Keratinocyte (primary cell): ENCODE measurements at regions not wholly inside any gene's neighbourhood (a gene's known extent, or its start where the extent isn't known, plus 50 kb on each side); places are given as distances from the start of the nearest gene placed in this dataset.
"Not testable (repeated sequence)": the region's sequence is repeated elsewhere in the genome, so short reads cannot be mapped to it uniquely, and the experiment has no call there.

Experiments used
- DNase-seq: peaks from one replicate; pipeline ENCODE4 v3.0.0-alpha.2; 2011; ENCODE audit warnings: low read depth, missing footprints, low spot score
- FAIRE-seq: peaks from 2 replicates; lab custom pipeline; 2011; peaks lifted over from hg19 to GRCh38; lab: Jason Lieb, UNC
- H2AFZ ChIP-seq: 2 replicates; pipeline ENCODE4 v1.6.0; 2012; ENCODE audit warnings: low read length, control low read depth, inconsistent platforms; ENCODE audit not compliant: control insufficient read depth
- H3K27ac ChIP-seq: 2 replicates; pipeline ENCODE4 v1.5.1; 2011; ENCODE audit warnings: low read length; ENCODE audit not compliant: control insufficient read depth, insufficient read depth
- H3K27me3 ChIP-seq: 3 replicates; pipeline ENCODE4 v1.6.0; 2011; ENCODE audit warnings: low read length; ENCODE audit not compliant: control insufficient read depth, insufficient read depth; ENCODE audit errors: extremely low read depth
- H3K36me3 ChIP-seq, 2 experiments: 2 replicates in 1 of 2; 3 replicates in 1 of 2; pipeline ENCODE4 v1.5.1; 2011; ENCODE audit warnings: low read length in 2 of 2, mild to moderate bottlenecking in 1 of 2; ENCODE audit not compliant: control insufficient read depth in 2 of 2, insufficient read depth in 2 of 2; ENCODE audit errors: extremely low read depth in 1 of 2
- H3K4me1 ChIP-seq: 3 replicates; pipeline ENCODE4 v1.5.1; 2011; ENCODE audit warnings: low read length; ENCODE audit not compliant: control insufficient read depth, insufficient read depth; ENCODE audit errors: extremely low read depth
- H3K4me2 ChIP-seq: 3 replicates; pipeline ENCODE4 v1.6.0; 2011; ENCODE audit warnings: low read depth, low read length; ENCODE audit not compliant: control insufficient read depth, insufficient read depth; ENCODE audit errors: extremely low read depth
- H3K4me3 ChIP-seq, 3 experiments: fragments of 200-600 bp in 1 of 3; sonication (generic) in 1 of 3; 2 replicates in 2 of 3; 3 replicates in 1 of 3; pipeline ENCODE4 v1.5.1; 2011 to 2016; ENCODE audit warnings: low read length in 3 of 3, mild to moderate bottlenecking in 3 of 3, control low read depth in 2 of 3, inconsistent platforms in 1 of 3, low read depth in 1 of 3, mixed read lengths in 1 of 3, mixed run types in 1 of 3, moderate library complexity in 1 of 3; ENCODE audit not compliant: control insufficient read depth in 2 of 3, insufficient read depth in 2 of 3; ENCODE audit errors: extremely low read depth in 1 of 3
- H3K79me2 ChIP-seq: 2 replicates; pipeline ENCODE4 v1.6.0; 2012; ENCODE audit warnings: low read length; ENCODE audit not compliant: control insufficient read depth, insufficient read depth
- H3K9ac ChIP-seq: 3 replicates; pipeline ENCODE4 v1.6.0; 2011; ENCODE audit warnings: low read length; ENCODE audit not compliant: control insufficient read depth, insufficient read depth; ENCODE audit errors: extremely low read depth
- H3K9me1 ChIP-seq: 3 replicates; pipeline ENCODE4 v1.6.0; 2011; ENCODE audit warnings: low read length; ENCODE audit not compliant: control insufficient read depth, insufficient read depth; ENCODE audit errors: extremely low read depth
- H3K9me3 ChIP-seq: 2 replicates; pipeline ENCODE4 v1.5.1; 2012; ENCODE audit warnings: low read depth, low read length; ENCODE audit not compliant: control insufficient read depth
- H4K20me1 ChIP-seq: 3 replicates; pipeline ENCODE4 v1.6.0; 2011; ENCODE audit warnings: low read length; ENCODE audit not compliant: control insufficient read depth, insufficient read depth; ENCODE audit errors: extremely low read depth
- dilution Hi-C: fragments of 300-500 bp; cut with MboI; formaldehyde crosslinking; loops from one replicate; pipeline ENCODE4 v1.7.0; 2020; ENCODE audit warnings: low sequenced_read_pairs; ENCODE audit not compliant: extremely low pct_ligation_motif_present

DNA sequence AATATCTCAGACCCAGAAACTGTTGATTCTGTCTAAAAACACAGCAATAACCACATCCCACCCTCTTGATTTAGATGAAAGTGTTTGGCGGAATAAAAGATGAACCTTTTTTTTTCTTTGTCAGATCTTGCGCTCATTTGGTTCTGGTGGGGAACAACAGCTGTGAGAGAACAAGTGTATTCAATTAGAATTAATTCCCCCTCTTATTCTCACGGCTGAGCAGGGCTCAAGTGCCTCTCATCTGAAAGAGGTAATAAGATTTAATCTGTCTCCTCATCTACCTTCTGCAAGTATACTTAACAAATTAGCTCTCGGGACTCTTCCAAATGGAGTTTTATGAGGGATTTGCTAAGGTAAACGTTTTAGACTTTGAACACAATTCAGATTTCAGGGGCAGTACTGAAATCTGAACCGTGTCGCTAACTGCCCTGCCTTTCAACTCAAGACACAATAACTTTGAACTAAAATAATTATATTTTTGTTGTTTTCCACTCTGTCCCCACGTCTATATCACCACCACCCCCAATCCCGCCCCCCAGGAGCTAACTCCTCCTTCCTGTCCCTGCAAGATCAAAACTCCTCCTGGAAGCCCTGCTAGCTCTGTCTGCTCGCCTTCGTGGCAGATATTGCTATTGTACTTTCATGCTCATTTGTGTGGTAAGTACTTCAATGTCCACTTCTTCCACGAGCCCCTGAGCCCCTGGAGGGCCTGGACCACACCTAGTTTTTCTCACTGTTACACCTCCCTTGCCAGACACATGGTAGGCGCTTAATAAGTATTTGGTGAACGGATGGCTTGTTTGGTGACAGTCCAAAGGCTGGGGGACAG lies 54.2 kb upstream of the ROPN1B start:
- H3K36me3 ChIP-seq, H4K20me1 ChIP-seq, H3K9me1 ChIP-seq, dilution Hi-C loops, H3K27me3 ChIP-seq, H3K9me3 ChIP-seq, H3K4me1 ChIP-seq, FAIRE-seq, DNase-seq, H3K79me2 ChIP-seq: not testable (repeated sequence)
- peak overlapping the region; percentile 40 for H2AFZ ChIP-seq
- peak overlapping the region; percentile 70 for H3K4me2 ChIP-seq
- H3K4me3 ChIP-seq, result peak overlapping the region; percentile 57 to 69 (median 58)
- H3K9ac ChIP-seq, result peak overlapping the region; percentile 75
- H3K27ac ChIP-seq, result peak overlapping the region; percentile 71

DNA sequence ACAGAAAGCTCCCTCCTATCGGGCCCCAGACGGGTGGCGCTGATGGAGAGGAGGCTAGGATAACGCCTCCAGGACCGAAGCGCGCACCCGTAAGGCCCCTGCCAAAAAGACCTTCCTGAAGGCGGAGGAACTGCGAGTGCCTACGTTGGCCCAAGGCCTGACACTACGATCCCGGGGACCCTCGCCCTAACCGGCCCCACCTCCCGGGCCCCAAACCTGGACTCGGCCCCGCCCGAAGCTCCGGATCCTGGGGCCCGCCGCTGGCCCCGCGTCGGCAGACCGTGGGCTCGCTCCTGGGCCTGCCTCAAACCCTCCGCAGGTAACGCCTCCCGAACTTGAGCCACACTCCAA lies 53.6 kb upstream of the ROPN1B start:
- H3K9ac ChIP-seq, result peak overlapping the region; percentile 75
- H3K4me3 ChIP-seq, result peak overlapping the region; percentile 57 to 69 (median 58)
- FAIRE-seq, dilution Hi-C loops, H3K4me1 ChIP-seq, H3K36me3 ChIP-seq, H3K27me3 ChIP-seq, H3K79me2 ChIP-seq, DNase-seq, H3K9me3 ChIP-seq, H4K20me1 ChIP-seq, H3K9me1 ChIP-seq: not testable (repeated sequence)
- peak overlapping the region; percentile 70 for H3K4me2 ChIP-seq
- H2AFZ ChIP-seq, result peak overlapping the region; percentile 40
- H3K27ac ChIP-seq, result peak overlapping the region; percentile 71

DNA sequence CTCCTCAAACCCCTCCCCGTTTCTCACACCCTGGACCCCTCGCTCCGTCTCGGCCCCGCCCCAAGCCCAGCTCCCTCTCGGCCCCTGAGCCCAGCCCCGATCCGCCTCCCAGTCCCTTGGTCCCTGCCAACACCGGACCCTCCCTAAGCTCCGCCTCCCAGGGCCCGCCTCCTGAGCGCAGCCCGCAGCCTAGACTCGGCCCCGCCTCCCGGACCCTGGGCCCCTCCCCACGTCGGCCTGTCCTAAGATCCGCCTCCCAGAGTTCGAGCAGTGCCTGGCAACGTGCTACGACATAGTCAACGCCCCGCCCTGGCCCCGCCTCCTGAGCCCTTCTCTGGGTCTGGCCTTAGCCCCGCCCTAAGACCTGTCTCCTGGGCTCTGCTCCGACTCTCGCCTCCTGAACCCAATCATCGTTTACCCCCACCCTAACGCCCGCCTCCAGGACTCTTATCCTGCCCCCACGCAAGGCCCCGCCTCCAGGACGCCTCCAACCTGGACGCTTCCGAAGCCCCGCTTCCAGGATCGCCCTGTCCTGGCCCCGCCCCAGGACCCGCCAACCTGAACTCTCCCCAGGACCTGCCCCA lies 53.1 kb upstream of the ROPN1B start:
- H3K27me3 ChIP-seq, dilution Hi-C loops, H3K36me3 ChIP-seq, H3K9me1 ChIP-seq, H2AFZ ChIP-seq, FAIRE-seq, H3K4me2 ChIP-seq, H3K4me1 ChIP-seq, H3K9me3 ChIP-seq, H4K20me1 ChIP-seq, H3K79me2 ChIP-seq: not testable (repeated sequence)
- H3K9ac ChIP-seq, result peak overlapping the region; percentile 75
- H3K4me3 ChIP-seq, result peak overlapping the region; percentile 57 to 69 (median 58)
- H3K27ac ChIP-seq, result peak overlapping the region; percentile 71
- peak; percentile 90 for DNase-seq
